ENCODE measurements at regions not wholly inside any gene's neighbourhood (a gene's known extent, or its start where the extent isn't known, plus 50 kb on each side); places are given as distances from the start of the nearest gene placed in this dataset.

DNA sequence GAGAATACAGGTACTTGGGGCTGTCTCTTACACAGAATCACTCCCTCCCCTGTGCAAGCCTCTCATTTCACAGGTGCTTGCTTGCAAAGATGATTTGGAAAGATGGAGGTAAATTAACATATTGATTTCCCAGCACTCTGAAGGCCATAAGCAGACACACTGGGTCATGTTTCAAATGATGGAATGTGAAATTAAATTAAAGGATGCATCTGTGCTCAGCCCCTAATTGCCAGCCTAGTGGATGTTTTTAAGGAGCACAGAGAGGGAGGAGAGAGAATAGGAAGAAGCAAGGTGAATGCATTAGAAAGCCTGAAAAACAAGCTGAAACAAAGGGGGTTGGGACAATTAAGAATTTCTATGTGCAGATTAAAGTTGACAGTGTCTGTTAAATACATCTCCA, 96.1 kb upstream of the GRIP1 start:
- TF ChIP-seq, protein P1, sequence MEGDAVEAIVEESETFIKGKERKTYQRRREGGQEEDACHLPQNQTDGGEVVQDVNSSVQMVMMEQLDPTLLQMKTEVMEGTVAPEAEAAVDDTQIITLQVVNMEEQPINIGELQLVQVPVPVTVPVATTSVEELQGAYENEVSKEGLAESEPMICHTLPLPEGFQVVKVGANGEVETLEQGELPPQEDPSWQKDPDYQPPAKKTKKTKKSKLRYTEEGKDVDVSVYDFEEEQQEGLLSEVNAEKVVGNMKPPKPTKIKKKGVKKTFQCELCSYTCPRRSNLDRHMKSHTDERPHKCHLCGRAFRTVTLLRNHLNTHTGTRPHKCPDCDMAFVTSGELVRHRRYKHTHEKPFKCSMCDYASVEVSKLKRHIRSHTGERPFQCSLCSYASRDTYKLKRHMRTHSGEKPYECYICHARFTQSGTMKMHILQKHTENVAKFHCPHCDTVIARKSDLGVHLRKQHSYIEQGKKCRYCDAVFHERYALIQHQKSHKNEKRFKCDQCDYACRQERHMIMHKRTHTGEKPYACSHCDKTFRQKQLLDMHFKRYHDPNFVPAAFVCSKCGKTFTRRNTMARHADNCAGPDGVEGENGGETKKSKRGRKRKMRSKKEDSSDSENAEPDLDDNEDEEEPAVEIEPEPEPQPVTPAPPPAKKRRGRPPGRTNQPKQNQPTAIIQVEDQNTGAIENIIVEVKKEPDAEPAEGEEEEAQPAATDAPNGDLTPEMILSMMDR (IDR thresholded peaks at IDR 0.05; ENCODE audit: borderline replicate concordance, insufficient read depth, low read depth, low read length): no peak
- no peak overlapping the region for H3K4me3 ChIP-seq (ENCODE audit: low read depth, low read length)

DNA sequence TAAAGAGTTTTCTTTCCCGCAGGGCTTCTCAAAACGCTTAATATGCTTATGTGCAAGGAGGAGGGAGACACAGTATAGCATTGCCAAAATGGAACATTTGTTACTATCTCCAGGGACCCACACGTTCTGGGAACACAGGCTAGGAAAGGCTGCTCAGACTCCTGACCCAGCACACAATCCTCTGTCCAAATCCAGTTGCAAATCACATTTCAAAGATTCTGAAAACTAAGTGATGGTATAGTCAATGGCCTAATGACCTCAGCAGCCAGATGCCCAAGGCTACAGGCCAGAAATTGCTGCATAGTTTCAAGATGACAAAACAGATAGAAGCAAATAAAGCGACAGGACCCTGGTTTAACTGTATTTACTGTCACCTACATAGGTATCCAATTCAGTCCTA, 97.0 kb upstream of the GRIP1 start:
- no peak overlapping the region for H3K4me3 ChIP-seq (ENCODE audit: low read depth, low read length)
- TF ChIP-seq, protein P1 (IDR thresholded peaks at IDR 0.05; ENCODE audit: borderline replicate concordance, insufficient read depth, low read depth, low read length): no peak

DNA sequence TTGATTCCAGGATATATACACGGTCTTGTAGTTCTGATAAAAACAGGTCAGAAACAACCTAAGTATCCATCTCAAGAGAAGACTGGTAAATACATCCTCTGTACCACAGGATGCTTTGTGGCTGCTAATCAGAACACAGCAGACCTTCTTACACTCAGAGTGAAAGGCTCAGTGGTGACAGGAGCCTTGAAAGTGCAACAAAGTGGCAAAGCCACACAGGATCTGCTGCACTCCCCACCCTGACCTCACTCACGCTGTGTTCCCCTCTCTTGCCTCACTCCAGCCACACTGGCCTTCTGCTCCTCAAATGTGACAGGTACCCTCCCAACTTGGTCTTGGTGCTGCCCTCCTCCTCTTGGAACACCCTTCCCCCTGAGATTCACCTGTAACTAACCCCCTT, 98.1 kb upstream of the GRIP1 start:
- TF ChIP-seq, protein P1 (IDR thresholded peaks at IDR 0.05; ENCODE audit: borderline replicate concordance, insufficient read depth, low read depth, low read length): no peak
- H3K4me3 ChIP-seq (ENCODE audit: low read depth, low read length): no peak overlapping the region

DNA sequence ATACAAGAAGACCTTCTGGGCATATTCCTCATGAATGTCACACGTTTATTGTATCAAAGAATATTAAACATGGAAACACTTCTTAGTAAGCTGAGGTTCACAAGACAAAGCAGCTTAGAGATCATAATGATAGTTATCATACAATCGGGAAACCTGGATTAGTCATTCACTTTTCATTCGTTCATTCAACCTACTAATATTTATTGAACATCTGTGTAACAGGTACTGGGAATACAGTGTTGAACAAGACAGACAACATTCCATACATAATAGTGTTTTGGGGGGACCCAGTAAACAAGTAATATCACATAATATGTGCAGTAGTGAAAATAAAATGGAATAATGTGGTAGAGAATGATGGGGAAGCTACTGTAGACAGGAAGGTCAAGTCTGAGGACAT, 100.6 kb upstream of the GRIP1 start:
- TF ChIP-seq, protein P1 (IDR thresholded peaks at IDR 0.05; ENCODE audit: borderline replicate concordance, insufficient read depth, low read depth, low read length): no peak

DNA sequence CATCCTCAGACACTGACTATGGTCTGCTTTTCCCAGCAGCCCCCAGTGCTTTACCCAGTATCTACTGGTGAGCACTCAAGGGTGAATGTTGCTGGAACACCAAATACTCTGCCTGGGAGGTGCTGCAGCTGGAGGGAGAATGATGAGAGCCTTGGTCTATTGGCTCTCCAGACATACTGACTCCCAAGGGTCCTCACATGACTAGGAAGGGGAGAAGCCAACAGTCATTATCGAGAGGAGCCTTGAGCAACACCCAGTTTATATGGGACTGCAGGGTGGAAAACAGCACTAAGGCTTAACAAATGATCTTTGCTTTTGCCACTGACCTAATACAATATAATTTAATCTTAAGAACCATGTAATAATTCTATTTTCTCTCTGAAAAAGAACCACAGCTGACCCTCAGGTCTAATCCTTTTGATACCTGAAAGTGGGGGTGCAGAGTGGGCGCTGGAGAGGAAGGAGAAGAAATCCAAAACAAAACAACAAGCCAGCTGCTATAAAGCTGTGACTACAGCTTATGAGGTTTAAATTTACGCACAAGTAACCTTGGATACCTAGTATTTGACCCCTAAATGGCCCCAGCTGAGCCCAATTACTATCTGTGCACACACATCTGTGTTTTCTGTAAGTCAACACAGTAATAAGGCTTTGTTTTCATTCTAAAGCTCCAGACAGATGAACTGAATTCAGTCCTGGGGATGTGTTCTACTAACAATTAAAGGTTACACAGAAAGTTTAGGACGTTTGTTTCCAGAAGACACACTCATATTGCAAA, 107.8 kb upstream of the GRIP1 start:
- no peak overlapping the region for H3K4me3 ChIP-seq (ENCODE audit: low read depth, low read length)
- TF ChIP-seq, protein P1 (IDR thresholded peaks at IDR 0.05; ENCODE audit: borderline replicate concordance, insufficient read depth, low read depth, low read length): no peak

More for the DNA sequence above, 100.6 kb upstream of the GRIP1 start:
- H3K4me3 ChIP-seq (ENCODE audit: low read depth, low read length): no peak overlapping the region

DNA sequence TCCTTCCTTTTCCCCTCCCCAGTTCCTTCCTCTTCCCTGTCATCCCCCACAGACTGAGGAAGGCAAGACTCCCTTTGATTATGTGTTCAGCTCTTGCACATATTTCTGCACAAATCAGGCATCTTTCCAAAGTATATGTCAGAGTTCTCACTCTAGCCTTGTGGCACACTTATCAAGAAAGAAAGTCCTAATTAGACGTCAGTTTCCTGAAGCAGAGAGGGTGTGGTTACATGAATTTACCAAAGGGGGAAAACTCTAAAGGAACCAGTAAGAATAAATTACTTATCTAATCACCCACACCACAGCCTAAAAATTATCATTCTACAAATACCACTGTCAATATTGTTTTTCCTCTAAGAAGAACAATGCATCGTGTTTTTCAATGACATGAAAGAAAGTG, 120.7 kb upstream of the GRIP1 start:
- TF ChIP-seq, protein P1 (IDR thresholded peaks at IDR 0.05; ENCODE audit: borderline replicate concordance, insufficient read depth, low read depth, low read length): no peak
- H3K4me3 ChIP-seq (ENCODE audit: low read depth, low read length): no peak overlapping the region

DNA sequence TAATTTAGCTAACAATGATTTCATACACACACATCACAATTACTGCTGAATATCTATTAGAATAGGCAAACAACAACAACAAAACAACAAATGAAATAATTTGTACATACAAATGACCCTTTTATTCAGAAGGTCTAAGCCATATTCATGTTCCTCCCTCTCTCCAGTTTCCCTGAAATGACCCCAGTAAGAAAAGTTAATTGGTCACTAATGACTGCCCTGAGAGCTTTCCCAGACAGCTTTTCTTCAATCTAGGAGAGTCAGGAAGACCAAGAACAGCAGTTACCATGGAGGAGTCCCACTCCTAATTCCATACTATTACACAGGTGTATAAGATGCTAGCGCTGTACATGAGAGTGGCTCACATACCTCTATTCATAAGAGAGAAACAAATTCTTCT, 121.2 kb upstream of the GRIP1 start:
- H3K4me3 ChIP-seq (ENCODE audit: low read depth, low read length): no peak overlapping the region
- TF ChIP-seq, protein P1 (IDR thresholded peaks at IDR 0.05; ENCODE audit: borderline replicate concordance, insufficient read depth, low read depth, low read length): no peak

Measured in GM12875 (cell line).